Left cardiac atrium (tissue), 4 donors: ENCODE measurements at regions not wholly inside any gene's neighbourhood (a gene's known extent, or its start where the extent isn't known, plus 50 kb on each side); places are given as distances from the start of the nearest gene placed in this dataset.
"Not testable (repeated sequence)": the region's sequence is repeated elsewhere in the genome, so short reads cannot be mapped to it uniquely, and the experiment has no call there.

Source experiments
- ATAC-seq, 2 donors: fragments of 200-7000 bp; cut with Tn5 transposase; one replicate each; pipeline ENCODE4 v1.9.1; 2020; ENCODE audit warnings: mild to moderate bottlenecking in 2 of 2, moderate library complexity in 2 of 2
- DNase-seq: peaks from one replicate; pipeline ENCODE4 v3.0.0-alpha.2; 2020
- intact Hi-C, 2 donors: fragments of 100-400 bp; cut with DNase I; formaldehyde crosslinking; loops; one replicate each; pipeline versions ENCODE4 v1.14.1 to v1.15.1; 2022 to 2023
- donor health status: DM: no; HTN: yes; CAD: no.
- donor health status: DM: no; HTN: yes; CAD: no; lungs with severe emphysema.
- donor health status: DM: yes; HTN: yes; CAD: no.
- donor health status: Dilated cardiomyopathy.

DNA sequence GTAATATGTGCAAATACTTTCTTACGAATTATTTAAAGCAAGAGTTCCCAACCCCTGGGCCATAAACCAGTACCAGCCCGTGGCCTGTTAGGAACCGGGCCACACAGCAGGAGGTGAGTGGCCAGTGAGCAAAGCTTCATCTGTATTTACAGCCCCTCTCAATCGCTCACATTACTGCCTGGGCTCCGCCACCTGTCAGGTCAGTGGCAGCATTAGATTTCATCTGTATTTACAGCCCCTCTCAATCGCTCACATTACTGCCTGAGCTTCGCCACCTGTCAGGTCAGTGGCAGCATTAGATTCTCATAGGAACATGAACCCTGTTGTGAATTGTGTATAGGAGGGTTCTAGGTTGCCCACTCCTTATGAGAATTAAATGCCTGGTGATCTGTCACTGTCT is 142.0 kb downstream of the RNASET2 start:
- intact Hi-C loops: no loop called here
- no peak for ATAC-seq
- DNase-seq: no peak

DNA sequence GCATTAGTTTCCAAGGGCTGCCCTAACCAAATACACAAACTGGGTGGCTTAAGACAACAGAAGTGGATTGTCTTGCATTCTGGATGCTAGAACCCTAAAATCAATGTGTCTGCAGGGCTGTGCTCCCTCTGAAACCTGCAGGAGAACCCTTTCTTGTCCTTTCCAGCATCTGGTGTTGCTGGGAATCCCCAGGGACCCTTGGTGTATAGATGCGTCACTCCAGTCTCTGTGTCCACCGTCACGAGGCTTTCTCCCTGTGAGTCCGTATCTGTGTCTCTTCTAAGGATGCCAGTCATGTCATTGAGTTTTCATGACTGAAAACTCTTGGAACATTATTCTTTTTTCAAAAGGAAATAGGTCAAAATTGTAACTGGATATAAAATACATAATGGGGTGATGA is 142.9 kb downstream of the RNASET2 start:
- ATAC-seq (no peak), DNase-seq (no peak)
- intact Hi-C loops: no loop called here

DNA sequence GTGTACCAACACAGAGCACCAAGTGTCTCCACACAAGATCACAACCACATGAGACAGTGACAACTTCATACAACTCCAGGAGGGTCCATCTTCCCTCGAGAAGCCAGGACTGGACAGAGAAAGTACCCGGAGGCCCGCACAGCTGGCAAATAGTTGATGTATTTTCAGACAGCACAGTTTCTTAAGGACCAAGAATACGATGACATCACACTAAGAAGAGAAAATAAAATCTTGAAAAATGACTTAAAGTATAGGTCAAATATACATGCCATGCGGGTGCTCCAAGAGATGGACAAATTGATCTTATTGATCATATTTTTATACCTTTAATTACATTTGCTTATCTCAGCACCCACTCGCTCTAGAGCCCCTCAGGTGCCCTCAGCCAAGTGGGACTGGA is 145.5 kb downstream of the RNASET2 start:
- DNase-seq (no peak), ATAC-seq (no peak)
- intact Hi-C loops: no loop called here

DNA sequence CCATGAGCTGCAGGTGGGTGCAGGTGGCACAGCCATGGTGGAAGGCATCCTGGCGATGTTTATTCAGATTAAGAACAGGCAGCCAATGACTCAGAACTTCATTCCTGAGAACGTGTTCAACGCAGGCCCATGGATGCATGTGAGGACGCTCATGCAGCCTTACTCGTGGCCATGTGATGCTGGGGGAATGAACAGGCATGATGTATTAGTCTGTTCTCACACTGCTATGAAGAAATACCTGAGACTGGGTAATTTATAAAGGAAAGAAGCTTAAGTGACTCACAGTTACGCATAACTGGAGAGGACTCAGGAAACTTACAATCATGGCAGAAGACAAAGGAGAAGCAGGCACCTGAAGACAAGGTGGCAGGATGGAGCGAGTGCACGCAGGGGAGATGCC is 146.6 kb downstream of the RNASET2 start:
- intact Hi-C loops: no loop called here
- no peak for DNase-seq
- no peak for ATAC-seq

DNA sequence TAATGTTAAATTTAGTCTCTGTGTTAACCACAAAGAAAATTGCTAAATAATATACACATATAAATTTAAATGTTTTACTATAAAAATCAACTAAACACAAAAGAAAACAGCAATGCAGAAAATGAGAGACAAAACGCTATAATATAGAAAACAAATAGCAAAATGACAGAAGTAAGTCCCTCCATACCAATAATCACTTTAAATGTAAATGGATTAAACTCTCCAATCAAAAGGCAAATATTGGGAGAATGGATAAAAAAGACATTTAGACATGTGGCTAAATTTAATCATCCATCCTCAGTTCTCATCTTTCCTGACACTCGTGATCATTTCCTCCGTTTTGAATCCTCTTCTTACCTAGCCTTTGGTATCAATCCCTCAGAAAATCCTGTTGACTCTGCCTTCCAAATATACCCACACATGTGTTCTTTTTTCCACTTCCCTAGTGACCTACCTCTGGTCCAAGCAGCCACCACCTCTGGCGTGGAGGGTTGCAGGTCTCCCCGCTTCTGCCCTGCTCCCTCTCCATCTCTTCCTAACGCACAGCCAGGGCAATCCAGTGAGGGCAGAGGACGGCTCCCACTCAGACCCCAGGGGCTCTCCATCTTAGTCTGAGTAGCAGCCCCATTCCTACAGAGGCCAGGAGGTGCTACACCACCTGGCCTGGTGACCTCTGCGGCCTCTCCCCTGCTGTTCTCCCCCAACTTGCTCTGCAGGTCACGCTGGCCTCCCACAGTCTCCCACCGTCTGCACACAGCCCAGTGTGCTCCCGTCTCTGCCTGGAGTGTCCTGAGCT is 149.2 kb downstream of the RNASET2 start:
- no peak for ATAC-seq
- no peak for DNase-seq
- intact Hi-C loops: no loop called here

DNA sequence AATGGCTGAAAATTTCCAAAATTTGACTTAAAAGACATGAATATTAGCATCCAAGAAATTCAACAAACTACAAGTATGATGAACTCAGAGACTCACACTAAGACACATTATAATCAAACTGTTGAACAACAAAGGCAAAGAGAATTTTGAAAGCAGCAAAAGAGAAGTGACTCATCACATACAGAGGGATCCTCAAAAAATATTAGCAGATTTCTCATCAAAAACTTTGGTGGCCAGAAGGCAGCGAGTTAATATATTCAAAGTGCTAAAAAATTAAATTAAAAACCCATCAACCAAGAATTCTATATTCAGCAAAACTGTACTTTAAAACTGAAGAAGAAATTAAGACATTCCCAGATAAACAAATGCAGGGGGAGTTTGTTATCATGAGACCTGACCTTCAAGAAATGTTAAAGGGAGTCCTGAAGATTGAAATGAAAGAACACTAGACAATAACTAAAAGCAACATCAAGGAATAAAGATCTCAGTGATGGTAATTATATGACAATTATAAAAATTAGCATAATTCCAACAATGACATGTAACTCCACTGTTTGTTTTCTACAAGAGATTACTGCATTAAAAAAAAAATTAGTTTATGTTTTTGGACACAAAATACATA is 150.0 kb downstream of the RNASET2 start:
- no peak for DNase-seq
- ATAC-seq: no peak
- intact Hi-C loops: no loop called here

DNA sequence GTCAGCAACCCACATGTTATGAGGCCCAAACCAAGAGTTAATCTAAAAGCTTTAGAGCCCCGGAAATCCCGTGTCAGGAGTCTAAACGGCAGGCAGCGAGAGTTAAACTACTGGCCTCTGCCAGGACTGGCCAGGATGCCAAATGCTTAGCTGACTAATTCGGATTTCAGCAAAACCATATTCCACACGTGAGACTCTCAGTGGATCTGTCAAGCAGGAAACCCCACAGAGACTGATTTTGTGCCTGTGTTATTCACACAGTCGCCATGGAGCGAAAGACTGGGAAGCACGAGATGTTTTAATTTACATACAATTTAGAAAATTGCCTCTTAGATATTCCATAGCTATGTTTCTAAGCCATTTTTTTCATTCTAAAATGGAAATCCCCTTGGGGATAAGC is 152.9 kb downstream of the RNASET2 start:
- intact Hi-C loops: no loop called here
- ATAC-seq: no peak
- no peak for DNase-seq

DNA sequence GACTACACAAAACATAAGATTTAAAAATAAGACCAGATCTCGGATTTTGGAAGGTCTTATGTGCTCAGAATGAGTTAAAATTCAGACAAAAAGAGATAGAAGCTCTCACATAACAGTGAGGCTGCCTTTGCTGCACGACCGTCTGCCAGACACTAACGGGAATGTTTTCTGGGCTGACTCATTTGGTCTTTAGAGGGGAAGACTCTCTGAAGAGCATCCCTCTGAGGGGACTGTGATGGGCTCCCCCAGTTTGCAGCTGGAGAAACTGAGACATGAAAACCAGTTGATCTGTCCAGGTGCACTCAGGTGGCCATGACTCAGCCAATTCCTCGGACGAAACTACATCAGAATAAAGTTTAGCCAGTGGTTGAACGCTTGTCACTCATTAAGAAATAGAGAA is 153.9 kb downstream of the RNASET2 start:
- ATAC-seq (no peak), DNase-seq (no peak)
- intact Hi-C loops: no loop called here

DNA sequence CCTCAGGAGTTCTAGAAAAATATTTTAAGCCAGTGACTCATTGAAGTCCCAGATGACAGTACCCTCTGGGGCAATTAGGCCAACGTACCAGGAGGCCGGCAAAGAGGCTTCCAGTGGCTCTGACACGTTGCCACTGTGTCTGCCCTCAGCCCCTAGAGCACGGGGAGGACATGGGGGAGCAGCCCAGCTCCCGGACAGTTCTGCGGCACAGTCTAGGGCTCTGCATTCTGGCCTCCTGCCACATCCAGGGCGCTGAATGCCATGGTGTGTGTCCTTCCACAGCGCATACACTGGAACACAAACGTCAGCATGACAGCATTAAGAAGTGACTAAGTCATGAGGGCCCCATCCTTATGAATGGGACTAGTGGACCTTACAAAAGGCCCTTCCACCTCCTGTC is 156.2 kb downstream of the RNASET2 start:
- DNase-seq (no peak), ATAC-seq (no peak)
- intact Hi-C loops: no loop called here

DNA sequence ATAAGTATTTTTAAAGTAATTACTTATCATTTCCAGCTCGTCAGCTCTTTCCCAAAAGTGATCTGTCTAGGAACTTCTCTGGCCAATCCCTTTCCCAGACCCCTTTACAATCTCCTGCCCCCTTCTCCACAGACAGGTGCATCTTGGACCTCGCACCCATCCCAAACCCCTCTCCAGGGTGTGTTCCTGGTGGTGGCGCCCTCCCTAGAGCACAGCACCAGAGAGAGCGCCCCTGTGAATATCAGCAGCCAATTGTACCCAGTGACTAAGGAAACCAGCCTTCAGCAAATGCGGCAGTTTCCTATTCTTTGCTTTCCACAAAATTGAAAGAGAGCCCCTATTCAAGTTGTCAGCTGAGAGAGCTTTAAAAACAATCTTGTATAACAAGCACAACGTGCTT is 157.7 kb downstream of the RNASET2 start:
- ATAC-seq: no peak

DNA sequence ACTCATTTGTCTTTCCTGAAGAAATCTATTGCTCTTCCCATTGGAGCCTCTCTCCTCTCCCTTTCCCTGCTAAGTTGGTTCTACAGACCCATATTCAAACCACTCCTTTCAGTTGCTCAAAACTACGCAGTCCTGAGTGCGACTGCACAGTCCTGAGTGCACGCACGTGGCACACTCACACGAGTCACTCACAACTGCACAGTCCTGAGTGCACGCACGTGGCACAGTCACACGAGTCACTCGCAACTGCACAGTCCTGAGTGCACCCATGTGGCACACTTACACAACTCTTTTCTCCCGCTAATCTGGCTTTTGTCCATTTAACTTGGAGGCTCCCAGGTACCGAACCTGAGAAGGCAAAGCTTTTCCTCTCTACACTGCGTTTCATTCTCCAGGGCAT is 159.7 kb downstream of the RNASET2 start:
- ATAC-seq (no peak), DNase-seq (no peak)
- intact Hi-C loops: no loop called here

More for the DNA sequence above, 157.7 kb downstream of the RNASET2 start:
- no peak for DNase-seq
- intact Hi-C loops: no loop called here

DNA sequence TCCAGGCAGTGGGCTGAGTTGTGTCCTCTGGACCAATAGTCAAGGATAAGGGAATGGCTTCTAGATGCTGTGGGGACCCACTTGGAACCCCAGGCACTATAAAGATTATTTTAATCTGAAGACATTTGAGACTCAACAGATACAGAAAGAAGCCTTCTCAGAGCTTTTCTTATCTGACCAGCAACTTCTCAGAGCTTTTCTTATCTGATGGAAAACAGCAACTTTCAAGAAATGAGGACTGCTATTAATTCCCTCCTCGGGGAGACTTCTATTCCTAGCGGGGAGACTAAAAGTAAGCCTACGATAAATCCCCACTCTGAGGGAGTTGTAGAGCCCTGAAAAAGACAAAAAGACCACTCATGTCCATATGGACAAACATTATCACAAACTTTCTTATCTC is 160.5 kb downstream of the RNASET2 start:
- no peak for DNase-seq
- ATAC-seq: no peak
- intact Hi-C loops: no loop called here

DNA sequence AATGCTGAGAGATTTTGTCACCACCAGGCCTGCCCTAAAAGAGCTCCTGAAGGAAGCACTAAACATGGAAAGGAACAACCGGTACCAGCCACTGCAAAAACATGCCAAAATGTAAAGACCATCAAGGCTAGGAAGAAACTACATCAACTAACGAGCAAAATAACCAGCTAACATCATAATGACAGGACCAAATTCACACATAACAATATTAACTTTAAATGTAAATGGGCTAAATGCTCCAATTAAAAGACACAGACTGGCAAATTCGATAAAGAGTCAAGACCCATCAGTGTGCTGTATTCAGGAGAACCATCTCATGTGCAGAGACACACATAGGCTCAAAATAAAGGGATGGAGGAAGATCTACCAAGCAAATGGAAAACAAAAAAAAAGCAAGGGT is 163.8 kb upstream of the RPS6KA2 start:
- intact Hi-C loops, DNase-seq, ATAC-seq: not testable (repeated sequence)

DNA sequence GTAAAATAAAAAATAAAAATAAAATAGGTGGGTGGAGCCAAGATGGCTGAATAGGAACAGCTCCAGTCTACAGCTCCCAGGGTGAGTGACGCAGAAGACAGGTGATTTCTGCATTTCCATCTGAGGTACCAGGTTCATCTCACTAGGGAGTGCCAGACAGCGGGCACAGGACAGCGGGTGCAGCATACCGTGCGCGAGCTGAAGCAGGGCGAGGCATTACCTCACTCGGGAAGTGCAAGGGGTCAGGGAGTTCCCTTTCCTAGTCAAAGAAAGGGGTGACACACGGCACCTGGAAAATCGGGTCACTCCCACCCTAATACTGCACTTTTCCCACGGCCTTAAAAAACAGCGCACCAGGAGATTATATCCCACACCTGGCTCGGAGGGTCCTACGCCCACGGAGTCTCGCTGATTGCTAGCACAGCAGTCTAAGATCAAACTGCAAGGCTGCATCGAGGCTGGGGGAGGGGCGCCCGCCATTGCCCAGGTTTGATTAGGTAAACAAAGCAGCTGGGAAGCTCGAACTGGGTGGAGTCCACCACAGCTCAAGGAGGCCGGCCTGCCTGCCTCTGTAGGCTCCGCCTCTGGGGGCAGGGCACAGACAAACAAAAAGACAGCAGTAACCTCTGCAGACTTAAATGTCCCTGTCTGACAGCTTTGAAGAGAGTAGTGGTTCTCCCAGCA is 161.9 kb upstream of the RPS6KA2 start:
- not testable (repeated sequence) for ATAC-seq, DNase-seq
- intact Hi-C loops: loop anchor here (5.0 to 10.0 kb wide), 2 partner anchors 196 to 353 kb away; no protein-coding TSS in a partner anchor

DNA sequence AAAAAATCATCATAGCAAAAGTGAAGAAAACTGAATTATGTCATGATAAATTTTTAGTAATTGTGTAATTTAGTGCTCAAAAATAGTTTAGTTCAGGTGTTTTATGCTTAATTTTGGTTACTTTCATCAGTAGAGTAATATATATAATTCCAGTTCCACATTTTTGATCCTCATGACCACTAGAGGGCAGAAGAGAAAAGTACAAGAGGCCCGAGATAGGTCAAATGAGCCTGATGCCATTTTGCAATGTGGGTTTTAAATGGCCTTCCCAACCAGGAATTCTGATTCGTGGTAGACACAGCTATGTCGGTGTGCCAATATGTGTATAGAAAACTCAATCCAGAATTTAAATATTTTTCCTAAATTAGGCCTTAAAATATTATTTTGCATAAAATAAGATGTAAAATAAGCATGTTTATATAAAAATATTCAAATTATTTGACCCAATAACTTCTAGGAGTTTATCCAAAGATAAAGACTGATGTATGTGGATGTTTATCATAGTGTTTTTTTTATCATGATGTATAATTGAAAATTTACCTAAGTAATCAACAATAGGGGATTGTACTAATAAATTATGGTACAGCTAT is 159.7 kb upstream of the RPS6KA2 start:
- intact Hi-C loops: loop anchor here (2.0 to 10.0 kb wide), 3 partner anchors 164 to 356 kb away; no protein-coding TSS in a partner anchor
- DNase-seq (no peak), ATAC-seq (peak; percentile 52 to 57)

DNA sequence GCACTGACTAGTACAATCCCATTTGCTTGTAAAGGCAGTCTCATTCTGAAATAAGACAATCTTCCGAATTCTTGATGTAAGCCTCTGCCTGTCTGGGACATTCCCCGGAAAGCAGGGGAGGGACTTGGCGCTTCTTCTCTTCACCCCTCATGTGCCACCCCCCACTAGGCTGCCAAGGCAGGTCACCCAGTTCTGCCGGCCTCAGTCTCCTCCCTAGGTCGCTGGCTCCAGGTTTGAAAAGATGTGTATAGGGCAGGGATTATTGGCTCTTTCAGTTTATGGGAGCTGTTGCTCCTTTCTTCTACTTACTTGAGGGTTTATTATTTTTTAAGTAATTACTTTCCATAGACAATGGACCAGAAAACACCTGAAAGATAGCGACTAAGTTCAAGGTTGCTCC is 158.1 kb upstream of the RPS6KA2 start:
- ATAC-seq: no peak

DNA sequence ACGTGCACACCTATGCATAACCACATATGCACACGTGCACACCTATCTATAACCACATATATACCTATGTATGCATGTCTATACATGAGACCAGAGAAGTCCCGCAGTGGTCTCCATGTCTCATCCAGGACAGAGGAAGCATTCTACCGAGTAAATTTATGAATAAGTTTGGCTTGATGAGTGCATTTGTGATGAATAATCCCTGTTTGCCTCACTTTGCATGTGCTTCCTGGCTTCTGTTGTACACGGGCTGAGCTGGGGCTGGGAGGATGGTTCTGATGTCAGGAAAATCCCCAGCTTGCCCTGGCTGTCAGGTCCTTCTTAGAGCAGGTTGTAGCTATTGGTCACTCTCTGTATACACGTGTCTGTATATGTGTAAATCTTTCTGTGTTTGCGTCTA is 157.6 kb upstream of the RPS6KA2 start:
- no peak for ATAC-seq
- intact Hi-C loops: loop anchor here (5.0 to 10.0 kb wide), 2 partner anchors 200 to 358 kb away; no protein-coding TSS in a partner anchor
- DNase-seq: no peak

More for the DNA sequence above, 158.1 kb upstream of the RPS6KA2 start:
- DNase-seq: no peak
- intact Hi-C loops: loop anchor here (5.0 to 10.0 kb wide), 2 partner anchors 200 to 357 kb away; no protein-coding TSS in a partner anchor

DNA sequence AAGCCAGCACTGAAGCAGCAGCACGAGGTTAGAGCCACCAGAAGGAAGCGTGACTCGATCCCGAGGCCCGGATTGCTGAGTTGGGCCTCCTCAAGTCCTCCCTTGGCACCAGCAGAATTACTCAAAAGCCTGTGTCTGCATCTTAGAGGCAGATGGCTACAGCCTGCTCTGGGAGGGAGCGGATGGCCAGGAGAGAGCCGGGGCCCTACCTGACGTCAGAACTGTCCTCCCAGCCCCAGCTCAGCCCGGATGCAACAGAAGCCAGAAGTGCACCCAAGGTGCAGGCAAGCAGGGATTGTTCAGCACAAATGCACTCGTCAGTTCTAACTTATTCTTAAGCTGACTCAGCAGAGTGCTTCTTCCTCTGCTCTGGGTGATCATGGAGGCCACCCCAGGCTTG is 155.5 kb upstream of the RPS6KA2 start:
- intact Hi-C loops: loop anchor here in 1 of 2 donors (10.0 kb wide), 1 partner anchor 202 kb away; no protein-coding TSS in a partner anchor
- DNase-seq (no peak), ATAC-seq (no peak)

DNA sequence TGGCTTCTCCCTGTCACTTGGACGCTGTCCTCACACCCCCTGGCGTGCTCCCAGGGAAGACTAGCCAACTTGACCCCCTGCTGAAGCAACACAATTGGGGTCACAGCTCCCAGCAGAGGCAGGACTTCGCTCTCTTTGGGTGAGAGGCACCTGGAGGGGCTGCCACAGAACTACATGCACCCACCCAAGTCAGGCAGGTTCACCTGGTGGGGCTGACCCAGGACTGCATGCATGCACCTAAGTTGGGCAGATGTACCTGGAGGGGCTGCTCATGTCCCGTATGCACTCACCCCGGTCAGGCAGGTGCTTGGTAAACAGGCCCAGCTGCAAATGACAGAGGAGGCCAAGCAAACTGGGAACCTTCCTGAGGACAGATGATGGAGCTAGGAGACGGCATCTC is 154.3 kb upstream of the RPS6KA2 start:
- DNase-seq (no peak), ATAC-seq (no peak)
- intact Hi-C loops: loop anchor here in 1 of 2 donors (10.0 kb wide), 1 partner anchor 203 kb away; no protein-coding TSS in a partner anchor
